GM12878 (cell line): ENCODE measurements at regions not wholly inside any gene's neighbourhood (a gene's known extent, or its start where the extent isn't known, plus 50 kb on each side); places are given as distances from the start of the nearest gene placed in this dataset.

Source experiments
- ATAC-seq: fragments of 200-7000 bp; cut with Tn5 transposase; 3 replicates; pipeline ENCODE4 v1.9.1; 2020; ENCODE audit warnings: mild to moderate bottlenecking, moderate library complexity
- BruUV-seq: library from RNA; stranded (reverse); fragments of 400-500 nt; replicated peaks from 2 replicates; lab custom pipeline; 2021; lab: Mats Ljungman, UMichigan
- CTCF ChIA-PET: fragments of 300-600 bp; sonication (Branson Sonifier 250); formaldehyde crosslinking; extraction: SDS; loops from one replicate; lab custom pipeline; 2021; ENCODE audit warnings: inconsistent platforms; lab: Yijun Ruan, JAX
- POLR2A ChIA-PET: fragments of 350-600 bp; formaldehyde crosslinking; extraction: SDS; loops from one replicate; lab custom pipeline; 2021; ENCODE audit warnings: inconsistent platforms; lab: Charles Lee
- RAD21 ChIA-PET: fragments of 300-600 bp; sonication (Branson Sonifier 250); formaldehyde crosslinking; loops from one replicate; lab custom pipeline; 2023; ENCODE audit warnings: antibody characterized with exemption; ENCODE audit not compliant: unreplicated experiment; lab: Charles Lee
- SMC1A ChIA-PET: fragments of 300-600 bp; sonication (Branson Sonifier 250); formaldehyde crosslinking; loops from one replicate; lab custom pipeline; 2023; ENCODE audit not compliant: unreplicated experiment, uncharacterized antibody; lab: Charles Lee
- DNase-seq: peaks from one replicate; pipeline ENCODE4 v3.0.0-alpha.2; 2011; ENCODE audit warnings: low read depth, low spot score
- FAIRE-seq: peaks from 3 replicates; lab custom pipeline; 2011; peaks lifted over from hg19 to GRCh38; lab: Jason Lieb, UNC
- H2AFZ ChIP-seq: 2 replicates; pipeline ENCODE4 v1.6.0; 2011; ENCODE audit warnings: low read depth, low read length, control low read depth; ENCODE audit not compliant: control insufficient read depth
- H3K27ac ChIP-seq: 2 replicates; pipeline ENCODE4 v1.5.1; 2011; ENCODE audit warnings: control low read depth; ENCODE audit not compliant: control insufficient read depth, insufficient read depth
- H3K27me3 ChIP-seq, 2 experiments: replicated peaks in 1 of 2; 2 replicates each; pipeline versions ENCODE4 v1.6.0 to v1.6.1; 2011; ENCODE audit warnings: low read length in 1 of 2; ENCODE audit not compliant: control insufficient read depth in 2 of 2, insufficient read depth in 2 of 2
- H3K36me3 ChIP-seq, 2 experiments: 2 replicates each; pipeline ENCODE4 v1.5.1; 2011; ENCODE audit warnings: low read length in 1 of 2; ENCODE audit not compliant: control insufficient read depth in 2 of 2, insufficient read depth in 2 of 2
- H3K4me1 ChIP-seq: 2 replicates; pipeline ENCODE4 v1.6.1; 2011; ENCODE audit warnings: mild to moderate bottlenecking, low read length, moderate library complexity, mixed read lengths; ENCODE audit not compliant: control insufficient read depth, insufficient read depth
- H3K4me2 ChIP-seq: 2 replicates; pipeline ENCODE4 v1.6.0; 2011; ENCODE audit warnings: control low read depth; ENCODE audit not compliant: control insufficient read depth, insufficient read depth
- H3K4me3 ChIP-seq: fragments of 200-600 bp; sonication (generic); 2 replicates; pipeline ENCODE4 v1.5.1; 2016
- H3K79me2 ChIP-seq: 2 replicates; pipeline ENCODE4 v1.6.0; 2011; ENCODE audit warnings: low read length; ENCODE audit not compliant: control insufficient read depth, insufficient read depth
- H3K9ac ChIP-seq: 2 replicates; pipeline ENCODE4 v1.8.0; 2011; ENCODE audit warnings: low read length, control low read depth, mixed read lengths; ENCODE audit not compliant: control insufficient read depth, insufficient read depth
- H3K9me3 ChIP-seq: replicated peaks from 3 replicates; pipeline ENCODE4 v1.5.1; 2011; ENCODE audit warnings: mild to moderate bottlenecking, low read length; ENCODE audit not compliant: control insufficient read depth, insufficient read depth
- H4K20me1 ChIP-seq: 2 replicates; pipeline ENCODE4 v1.6.0; 2011; ENCODE audit not compliant: control insufficient read depth, insufficient read depth
- BMI1 ChIP-seq: fragments of 450-650 bp; IDR thresholded peaks from 2 replicates; pipeline ENCODE4 v1.6.1; 2016; ENCODE audit warnings: mild to moderate bottlenecking, moderate library complexity, borderline replicate concordance
- EGR1 ChIP-seq, 2 experiments: IDR thresholded peaks; 1 replicate in 1 of 2; 2 replicates in 1 of 2; pipeline ENCODE4 v1.6.1; 2011 to 2012; ENCODE audit warnings: low read depth in 2 of 2, low read length in 2 of 2, borderline replicate concordance in 1 of 2, mild to moderate bottlenecking in 1 of 2, moderate library complexity in 1 of 2
- ESRRA ChIP-seq: IDR thresholded peaks from 2 replicates; pipeline ENCODE4 v1.6.1; 2012; ENCODE audit warnings: mild to moderate bottlenecking, low read length, improper control_type of control experiment
- EZH2 ChIP-seq: IDR thresholded peaks from 2 replicates; pipeline ENCODE4 v1.6.1; 2012; ENCODE audit warnings: low read depth, mild to moderate bottlenecking, control low read depth, inconsistent platforms, low read length, borderline replicate concordance; ENCODE audit not compliant: control insufficient read depth
- FOXK2 ChIP-seq: fragments of 450-650 bp; IDR thresholded peaks from 2 replicates; pipeline ENCODE4 v1.6.1; 2017; ENCODE audit warnings: mild to moderate bottlenecking, moderate library complexity
- NR2C1 ChIP-seq: fragments of 450-650 bp; IDR thresholded peaks from 2 replicates; pipeline ENCODE4 v1.6.1; 2017; ENCODE audit warnings: antibody characterized with exemption, mild to moderate bottlenecking, moderate library complexity
- PAX8 ChIP-seq: fragments of 450-650 bp; IDR thresholded peaks from 2 replicates; pipeline ENCODE4 v1.6.1; 2017; ENCODE audit warnings: mild to moderate bottlenecking, moderate library complexity
- RAD51 ChIP-seq: fragments of 450-650 bp; IDR thresholded peaks from 2 replicates; pipeline ENCODE4 v1.6.1; 2016; ENCODE audit warnings: moderate library complexity, mild to moderate bottlenecking, inconsistent platforms
- SMAD5 ChIP-seq: IDR thresholded peaks from 2 replicates; pipeline ENCODE4 v1.6.1; 2016; ENCODE audit warnings: antibody characterized with exemption, low read depth
- WGBS: methylation state at CpG from one replicate; pipeline ENCODE4 v1.1.6; 2016; ENCODE audit warnings: low lambda C conversion rate; ENCODE audit not compliant: insufficient replicate concordance, insufficient coverage; ENCODE audit errors: missing lambda C conversion rate; 5-methylcytosine and 5-hydroxymethylcytosine counted together
- in situ Hi-C: fragments of 300-500 bp; cut with MboI; formaldehyde crosslinking; loops from 9 replicates; pipeline ENCODE4 v1.14.3; 2018; ENCODE audit warnings: mixed read lengths
- intact Hi-C: fragments of 100-400 bp; cut with micrococcal nuclease; formaldehyde crosslinking; loops from one replicate; pipeline ENCODE4 v1.14.2; 2022; ENCODE audit not compliant: unreplicated experiment
- TF ChIP-seq, protein P1 (sequence below): fragments of 450-650 bp; formaldehyde crosslinking; IDR thresholded peaks from 2 replicates; pipeline ENCODE4 v1.5.0; 2022; ENCODE audit warnings: mild to moderate bottlenecking, missing genetic modification characterization
- TF ChIP-seq, protein P2 (sequence below): fragments of 450-650 bp; IDR thresholded peaks from 2 replicates; pipeline ENCODE4 v1.6.1; 2016; ENCODE audit warnings: mild to moderate bottlenecking
- TF ChIP-seq, protein P3 (sequence below): fragments of 450-650 bp; IDR thresholded peaks from 2 replicates; pipeline ENCODE4 v1.6.1; 2017; ENCODE audit warnings: borderline replicate concordance

DNA sequence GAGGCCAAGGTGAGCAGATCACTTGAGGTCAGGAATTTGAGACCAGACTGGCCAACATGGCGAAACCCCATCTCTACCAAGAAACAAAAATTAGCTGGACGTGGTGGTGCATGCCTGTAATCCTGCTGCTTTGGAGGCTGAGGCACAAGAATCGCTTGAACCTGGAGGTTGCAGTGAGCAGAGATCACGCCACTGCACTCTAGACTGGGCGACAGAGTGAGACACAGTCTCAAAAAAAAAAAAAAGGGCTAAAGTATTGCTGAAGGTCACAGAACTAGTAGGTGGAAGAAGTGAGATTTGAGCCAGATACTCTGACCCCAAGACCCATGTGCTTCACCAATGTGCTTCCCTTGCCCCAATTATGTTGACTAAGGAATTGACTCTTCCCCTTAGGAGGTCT, 112.0 kb downstream of the NPIPB5 start:
- no TSS peak for BruUV-seq
- TF ChIP-seq RAD51 (no peak), NR2C1 (no peak), EGR1 (IDR thresholded peaks at IDR 0.05; ENCODE audit: borderline replicate concordance in 1 of 2, low read depth in 2 of 2, low read length in 2 of 2) (no peak), BMI1 (no peak)
- TF ChIP-seq, all 136 proteins: peak for 0
- no peak for DNase-seq
- 22% methylated on average over 5 of the region's 5 CpGs for WGBS
- Histone ChIP-seq H4K20me1 (no peaks in the 10 kb centered on the region), H3K4me1 (no peaks in the 10 kb centered on the region), H3K4me2 (no peak overlapping the region), H3K4me3 (no peak overlapping the region), H3K27ac (no peak overlapping the region), H3K27me3 (peaks cover 0 to 5% of the 10 kb centered on the region in 2 experiments; a peak in 2 of 4 replicates), H3K9me3 (no peaks in the 10 kb centered on the region), H2AFZ (no peak overlapping the region), H3K36me3 (no peaks in the 10 kb centered on the region), H3K79me2 (no peaks in the 10 kb centered on the region), H3K9ac (no peak overlapping the region)
- SMC1A ChIA-PET = interaction anchor here (1.2 kb wide), 1 partner anchor 97 kb away, joined by 3 read pairs; no protein-coding TSS in a partner anchor
- CTCF ChIA-PET = no interaction called here
- FAIRE-seq = no peak
- in situ Hi-C loops = no loop called here
- ATAC-seq = no peak
- intact Hi-C loops = no loop called here
- RAD21 ChIA-PET = no interaction called here
- POLR2A ChIA-PET = no interaction called here

DNA sequence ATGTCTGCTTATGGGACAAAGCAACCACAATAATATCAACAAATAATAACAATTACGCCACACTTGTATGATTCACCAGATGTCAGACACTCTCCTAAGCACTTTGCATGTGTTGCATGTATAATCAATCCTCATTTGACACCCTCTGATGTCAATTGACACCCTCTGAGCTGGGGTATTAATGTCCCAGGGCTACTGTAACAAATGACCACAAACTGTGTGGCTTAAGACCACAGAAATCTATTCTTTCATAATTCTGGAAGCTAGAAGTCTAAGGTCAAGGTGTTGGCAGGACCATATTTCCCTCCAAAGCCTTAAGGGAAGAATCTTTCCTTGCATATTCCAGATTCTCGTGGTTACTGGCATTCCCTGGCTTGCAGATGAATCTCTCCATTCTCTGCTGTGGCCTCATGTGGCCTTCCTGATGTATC, 112.7 kb downstream of the NPIPB5 start:
- no peaks in the 10 kb centered on the region for H3K79me2 ChIP-seq

More for the DNA sequence above, 112.7 kb downstream of the NPIPB5 start:
- ChIA-PET RAD21 (no interaction called here), CTCF (no interaction called here), POLR2A (no interaction called here), SMC1A (interaction anchor here (1.2 kb wide), 1 partner anchor 97 kb away, joined by 3 read pairs; no protein-coding TSS in a partner anchor)
- H3K27ac ChIP-seq = no peak overlapping the region
- DNase-seq = no peak
- ATAC-seq = no peak
- no peak overlapping the region for H2AFZ ChIP-seq
- intact Hi-C loops (no loop called here), in situ Hi-C loops (no loop called here)
- BruUV-seq = no TSS peak
- WGBS = 23% methylated on average over 2 of the region's 2 CpGs
- FAIRE-seq = no peak
- H3K9ac ChIP-seq = no peak overlapping the region
- H3K27me3 ChIP-seq = peaks cover 0 to 5% of the 10 kb centered on the region in 2 experiments; a peak in 2 of 4 replicates
- no peaks in the 10 kb centered on the region for H3K9me3 ChIP-seq
- no peak overlapping the region for H3K4me3 ChIP-seq
- no peaks in the 10 kb centered on the region for H4K20me1 ChIP-seq
- H3K4me2 ChIP-seq = no peak overlapping the region
- no peaks in the 10 kb centered on the region for H3K4me1 ChIP-seq
- TF ChIP-seq, protein P1, sequence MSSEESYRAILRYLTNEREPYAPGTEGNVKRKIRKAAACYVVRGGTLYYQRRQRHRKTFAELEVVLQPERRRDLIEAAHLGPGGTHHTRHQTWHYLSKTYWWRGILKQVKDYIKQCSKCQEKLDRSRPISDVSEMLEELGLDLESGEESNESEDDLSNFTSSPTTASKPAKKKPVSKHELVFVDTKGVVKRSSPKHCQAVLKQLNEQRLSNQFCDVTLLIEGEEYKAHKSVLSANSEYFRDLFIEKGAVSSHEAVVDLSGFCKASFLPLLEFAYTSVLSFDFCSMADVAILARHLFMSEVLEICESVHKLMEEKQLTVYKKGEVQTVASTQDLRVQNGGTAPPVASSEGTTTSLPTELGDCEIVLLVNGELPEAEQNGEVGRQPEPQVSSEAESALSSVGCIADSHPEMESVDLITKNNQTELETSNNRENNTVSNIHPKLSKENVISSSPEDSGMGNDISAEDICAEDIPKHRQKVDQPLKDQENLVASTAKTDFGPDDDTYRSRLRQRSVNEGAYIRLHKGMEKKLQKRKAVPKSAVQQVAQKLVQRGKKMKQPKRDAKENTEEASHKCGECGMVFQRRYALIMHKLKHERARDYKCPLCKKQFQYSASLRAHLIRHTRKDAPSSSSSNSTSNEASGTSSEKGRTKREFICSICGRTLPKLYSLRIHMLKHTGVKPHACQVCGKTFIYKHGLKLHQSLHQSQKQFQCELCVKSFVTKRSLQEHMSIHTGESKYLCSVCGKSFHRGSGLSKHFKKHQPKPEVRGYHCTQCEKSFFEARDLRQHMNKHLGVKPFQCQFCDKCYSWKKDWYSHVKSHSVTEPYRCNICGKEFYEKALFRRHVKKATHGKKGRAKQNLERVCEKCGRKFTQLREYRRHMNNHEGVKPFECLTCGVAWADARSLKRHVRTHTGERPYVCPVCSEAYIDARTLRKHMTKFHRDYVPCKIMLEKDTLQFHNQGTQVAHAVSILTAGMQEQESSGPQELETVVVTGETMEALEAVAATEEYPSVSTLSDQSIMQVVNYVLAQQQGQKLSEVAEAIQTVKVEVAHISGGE (CRISPR knock-in tag) = no peak
- no peak for TF ChIP-seq PAX8
- no peak for TF ChIP-seq ESRRA
- no peak for TF ChIP-seq EGR1 (IDR thresholded peaks at IDR 0.05; ENCODE audit: borderline replicate concordance in 1 of 2, low read depth in 2 of 2, low read length in 2 of 2)
- TF ChIP-seq FOXK2 = no peak
- no peak for TF ChIP-seq SMAD5
- TF ChIP-seq EZH2 = no peak
- TF ChIP-seq, protein P2, sequence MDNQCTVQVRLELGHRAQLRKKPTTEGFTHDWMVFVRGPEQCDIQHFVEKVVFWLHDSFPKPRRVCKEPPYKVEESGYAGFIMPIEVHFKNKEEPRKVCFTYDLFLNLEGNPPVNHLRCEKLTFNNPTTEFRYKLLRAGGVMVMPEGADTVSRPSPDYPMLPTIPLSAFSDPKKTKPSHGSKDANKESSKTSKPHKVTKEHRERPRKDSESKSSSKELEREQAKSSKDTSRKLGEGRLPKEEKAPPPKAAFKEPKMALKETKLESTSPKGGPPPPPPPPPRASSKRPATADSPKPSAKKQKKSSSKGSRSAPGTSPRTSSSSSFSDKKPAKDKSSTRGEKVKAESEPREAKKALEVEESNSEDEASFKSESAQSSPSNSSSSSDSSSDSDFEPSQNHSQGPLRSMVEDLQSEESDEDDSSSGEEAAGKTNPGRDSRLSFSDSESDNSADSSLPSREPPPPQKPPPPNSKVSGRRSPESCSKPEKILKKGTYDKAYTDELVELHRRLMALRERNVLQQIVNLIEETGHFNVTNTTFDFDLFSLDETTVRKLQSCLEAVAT = no peak
- TF ChIP-seq, protein P3, sequence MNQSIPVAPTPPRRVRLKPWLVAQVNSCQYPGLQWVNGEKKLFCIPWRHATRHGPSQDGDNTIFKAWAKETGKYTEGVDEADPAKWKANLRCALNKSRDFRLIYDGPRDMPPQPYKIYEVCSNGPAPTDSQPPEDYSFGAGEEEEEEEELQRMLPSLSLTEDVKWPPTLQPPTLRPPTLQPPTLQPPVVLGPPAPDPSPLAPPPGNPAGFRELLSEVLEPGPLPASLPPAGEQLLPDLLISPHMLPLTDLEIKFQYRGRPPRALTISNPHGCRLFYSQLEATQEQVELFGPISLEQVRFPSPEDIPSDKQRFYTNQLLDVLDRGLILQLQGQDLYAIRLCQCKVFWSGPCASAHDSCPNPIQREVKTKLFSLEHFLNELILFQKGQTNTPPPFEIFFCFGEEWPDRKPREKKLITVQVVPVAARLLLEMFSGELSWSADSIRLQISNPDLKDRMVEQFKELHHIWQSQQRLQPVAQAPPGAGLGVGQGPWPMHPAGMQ = no peak
- TF ChIP-seq, all 136 proteins: peak for 0
- H3K36me3 ChIP-seq = no peaks in the 10 kb centered on the region
